ENCODE measurements at regions not wholly inside any gene's neighbourhood (a gene's known extent, or its start where the extent isn't known, plus 50 kb on each side); places are given as distances from the start of the nearest gene placed in this dataset.

DNA sequence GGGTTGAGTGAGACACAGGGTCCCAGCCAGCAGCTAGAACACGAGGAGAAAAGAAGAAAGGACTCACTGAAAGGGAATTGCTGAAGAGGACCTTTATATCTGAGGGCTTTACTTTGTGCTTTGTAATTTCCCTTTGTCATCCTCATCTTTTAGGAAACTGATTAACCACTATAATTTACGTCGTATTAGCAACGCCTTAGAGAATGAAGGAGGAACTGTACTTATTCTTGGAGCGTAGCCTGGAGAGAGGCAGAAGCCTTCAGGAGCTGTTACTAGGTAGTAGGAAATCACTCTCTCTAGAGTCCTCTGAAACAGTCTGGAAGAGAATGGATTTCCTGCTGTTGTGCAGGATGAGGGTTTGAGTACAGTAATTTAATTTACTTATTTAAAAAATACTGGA is 101.0 kb upstream of the STEAP1B start (continued):
- TF ChIP-seq, protein P1, sequence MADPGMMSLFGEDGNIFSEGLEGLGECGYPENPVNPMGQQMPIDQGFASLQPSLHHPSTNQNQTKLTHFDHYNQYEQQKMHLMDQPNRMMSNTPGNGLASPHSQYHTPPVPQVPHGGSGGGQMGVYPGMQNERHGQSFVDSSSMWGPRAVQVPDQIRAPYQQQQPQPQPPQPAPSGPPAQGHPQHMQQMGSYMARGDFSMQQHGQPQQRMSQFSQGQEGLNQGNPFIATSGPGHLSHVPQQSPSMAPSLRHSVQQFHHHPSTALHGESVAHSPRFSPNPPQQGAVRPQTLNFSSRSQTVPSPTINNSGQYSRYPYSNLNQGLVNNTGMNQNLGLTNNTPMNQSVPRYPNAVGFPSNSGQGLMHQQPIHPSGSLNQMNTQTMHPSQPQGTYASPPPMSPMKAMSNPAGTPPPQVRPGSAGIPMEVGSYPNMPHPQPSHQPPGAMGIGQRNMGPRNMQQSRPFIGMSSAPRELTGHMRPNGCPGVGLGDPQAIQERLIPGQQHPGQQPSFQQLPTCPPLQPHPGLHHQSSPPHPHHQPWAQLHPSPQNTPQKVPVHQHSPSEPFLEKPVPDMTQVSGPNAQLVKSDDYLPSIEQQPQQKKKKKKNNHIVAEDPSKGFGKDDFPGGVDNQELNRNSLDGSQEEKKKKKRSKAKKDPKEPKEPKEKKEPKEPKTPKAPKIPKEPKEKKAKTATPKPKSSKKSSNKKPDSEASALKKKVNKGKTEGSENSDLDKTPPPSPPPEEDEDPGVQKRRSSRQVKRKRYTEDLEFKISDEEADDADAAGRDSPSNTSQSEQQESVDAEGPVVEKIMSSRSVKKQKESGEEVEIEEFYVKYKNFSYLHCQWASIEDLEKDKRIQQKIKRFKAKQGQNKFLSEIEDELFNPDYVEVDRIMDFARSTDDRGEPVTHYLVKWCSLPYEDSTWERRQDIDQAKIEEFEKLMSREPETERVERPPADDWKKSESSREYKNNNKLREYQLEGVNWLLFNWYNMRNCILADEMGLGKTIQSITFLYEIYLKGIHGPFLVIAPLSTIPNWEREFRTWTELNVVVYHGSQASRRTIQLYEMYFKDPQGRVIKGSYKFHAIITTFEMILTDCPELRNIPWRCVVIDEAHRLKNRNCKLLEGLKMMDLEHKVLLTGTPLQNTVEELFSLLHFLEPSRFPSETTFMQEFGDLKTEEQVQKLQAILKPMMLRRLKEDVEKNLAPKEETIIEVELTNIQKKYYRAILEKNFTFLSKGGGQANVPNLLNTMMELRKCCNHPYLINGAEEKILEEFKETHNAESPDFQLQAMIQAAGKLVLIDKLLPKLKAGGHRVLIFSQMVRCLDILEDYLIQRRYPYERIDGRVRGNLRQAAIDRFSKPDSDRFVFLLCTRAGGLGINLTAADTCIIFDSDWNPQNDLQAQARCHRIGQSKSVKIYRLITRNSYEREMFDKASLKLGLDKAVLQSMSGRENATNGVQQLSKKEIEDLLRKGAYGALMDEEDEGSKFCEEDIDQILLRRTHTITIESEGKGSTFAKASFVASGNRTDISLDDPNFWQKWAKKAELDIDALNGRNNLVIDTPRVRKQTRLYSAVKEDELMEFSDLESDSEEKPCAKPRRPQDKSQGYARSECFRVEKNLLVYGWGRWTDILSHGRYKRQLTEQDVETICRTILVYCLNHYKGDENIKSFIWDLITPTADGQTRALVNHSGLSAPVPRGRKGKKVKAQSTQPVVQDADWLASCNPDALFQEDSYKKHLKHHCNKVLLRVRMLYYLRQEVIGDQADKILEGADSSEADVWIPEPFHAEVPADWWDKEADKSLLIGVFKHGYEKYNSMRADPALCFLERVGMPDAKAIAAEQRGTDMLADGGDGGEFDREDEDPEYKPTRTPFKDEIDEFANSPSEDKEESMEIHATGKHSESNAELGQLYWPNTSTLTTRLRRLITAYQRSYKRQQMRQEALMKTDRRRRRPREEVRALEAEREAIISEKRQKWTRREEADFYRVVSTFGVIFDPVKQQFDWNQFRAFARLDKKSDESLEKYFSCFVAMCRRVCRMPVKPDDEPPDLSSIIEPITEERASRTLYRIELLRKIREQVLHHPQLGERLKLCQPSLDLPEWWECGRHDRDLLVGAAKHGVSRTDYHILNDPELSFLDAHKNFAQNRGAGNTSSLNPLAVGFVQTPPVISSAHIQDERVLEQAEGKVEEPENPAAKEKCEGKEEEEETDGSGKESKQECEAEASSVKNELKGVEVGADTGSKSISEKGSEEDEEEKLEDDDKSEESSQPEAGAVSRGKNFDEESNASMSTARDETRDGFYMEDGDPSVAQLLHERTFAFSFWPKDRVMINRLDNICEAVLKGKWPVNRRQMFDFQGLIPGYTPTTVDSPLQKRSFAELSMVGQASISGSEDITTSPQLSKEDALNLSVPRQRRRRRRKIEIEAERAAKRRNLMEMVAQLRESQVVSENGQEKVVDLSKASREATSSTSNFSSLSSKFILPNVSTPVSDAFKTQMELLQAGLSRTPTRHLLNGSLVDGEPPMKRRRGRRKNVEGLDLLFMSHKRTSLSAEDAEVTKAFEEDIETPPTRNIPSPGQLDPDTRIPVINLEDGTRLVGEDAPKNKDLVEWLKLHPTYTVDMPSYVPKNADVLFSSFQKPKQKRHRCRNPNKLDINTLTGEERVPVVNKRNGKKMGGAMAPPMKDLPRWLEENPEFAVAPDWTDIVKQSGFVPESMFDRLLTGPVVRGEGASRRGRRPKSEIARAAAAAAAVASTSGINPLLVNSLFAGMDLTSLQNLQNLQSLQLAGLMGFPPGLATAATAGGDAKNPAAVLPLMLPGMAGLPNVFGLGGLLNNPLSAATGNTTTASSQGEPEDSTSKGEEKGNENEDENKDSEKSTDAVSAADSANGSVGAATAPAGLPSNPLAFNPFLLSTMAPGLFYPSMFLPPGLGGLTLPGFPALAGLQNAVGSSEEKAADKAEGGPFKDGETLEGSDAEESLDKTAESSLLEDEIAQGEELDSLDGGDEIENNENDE (IDR thresholded peaks at IDR 0.05; ENCODE audit: insufficient replicate concordance, low read length) = no peak
- TF ChIP-seq GTF2F1 (IDR thresholded peaks at IDR 0.05; ENCODE audit: borderline replicate concordance, low read depth, low read length) = no peak
- TF ChIP-seq RFX5 (IDR thresholded peaks at IDR 0.05; ENCODE audit: borderline replicate concordance, low read depth, low read length) = no peak
- TF ChIP-seq MAFK (IDR thresholded peaks at IDR 0.05; ENCODE audit: low read depth, low read length) = no peak
- TF ChIP-seq KDM5A (IDR thresholded peaks at IDR 0.05; ENCODE audit: low read length) = no peak
- no peak for TF ChIP-seq TEAD4 (IDR thresholded peaks at IDR 0.05; ENCODE audit: low read depth, low read length)
